Central memory CD8-positive, alpha-beta T cell (primary cell): ENCODE measurements at regions not wholly inside any gene's neighbourhood (a gene's known extent, or its start where the extent isn't known, plus 50 kb on each side); places are given as distances from the start of the nearest gene placed in this dataset.
A peak's percentile ranks its signal among the peaks of the same experiment; 100 is the strongest.

Source experiments
- ATAC-seq: fragments of 150-1000 bp; cut with Tn5 transposase; replicated peaks from 2 replicates; pipeline ENCODE4 v1.10.0; 2022; ENCODE audit warnings: mild to moderate bottlenecking, moderate FRiP score, moderate number of reproducible peaks; ENCODE audit not compliant: poor library complexity, severe bottlenecking; ENCODE audit errors: extremely low read depth
- DNase-seq, 2 donors: peaks; one replicate each; pipeline ENCODE4 v3.0.0; 2021; ENCODE audit warnings: low spot score in 2 of 2
- H3K27ac Mint-ChIP-seq: one replicate; pipeline ENCODE4 v1.8.0; 2022; ENCODE audit warnings: low read depth, mild to moderate bottlenecking, moderate library complexity, mixed read lengths
- H3K27me3 Mint-ChIP-seq: one replicate; pipeline ENCODE4 v1.8.0; 2022; ENCODE audit warnings: mixed read lengths
- H3K36me3 Mint-ChIP-seq: one replicate; pipeline ENCODE4 v1.8.0; 2022; ENCODE audit warnings: mild to moderate bottlenecking, moderate library complexity, mixed read lengths; ENCODE audit not compliant: insufficient read depth
- H3K4me1 Mint-ChIP-seq: one replicate; pipeline ENCODE4 v1.8.0; 2022; ENCODE audit warnings: mixed read lengths
- H3K4me3 Mint-ChIP-seq: one replicate; pipeline ENCODE4 v1.8.0; 2022; ENCODE audit warnings: mild to moderate bottlenecking, moderate library complexity, mixed read lengths
- H3K9me3 Mint-ChIP-seq: one replicate; pipeline ENCODE4 v1.8.0; 2022; ENCODE audit warnings: mixed read lengths

GRCh38 chrY:14139521-14139920 lies 83.5 kb downstream of the VCY1B start:
- Mint-ChIP-seq H3K9me3 (no peaks in the 10 kb centered on the region), H3K36me3 (no peaks in the 10 kb centered on the region), H3K4me3 (no peak overlapping the region), H3K27me3 (peaks cover 12% of the 10 kb centered on the region), H3K4me1 (peaks cover 4% of the 10 kb centered on the region), H3K27ac (no peak overlapping the region)
- DNase-seq: no peak
- no peak for ATAC-seq

DNA sequence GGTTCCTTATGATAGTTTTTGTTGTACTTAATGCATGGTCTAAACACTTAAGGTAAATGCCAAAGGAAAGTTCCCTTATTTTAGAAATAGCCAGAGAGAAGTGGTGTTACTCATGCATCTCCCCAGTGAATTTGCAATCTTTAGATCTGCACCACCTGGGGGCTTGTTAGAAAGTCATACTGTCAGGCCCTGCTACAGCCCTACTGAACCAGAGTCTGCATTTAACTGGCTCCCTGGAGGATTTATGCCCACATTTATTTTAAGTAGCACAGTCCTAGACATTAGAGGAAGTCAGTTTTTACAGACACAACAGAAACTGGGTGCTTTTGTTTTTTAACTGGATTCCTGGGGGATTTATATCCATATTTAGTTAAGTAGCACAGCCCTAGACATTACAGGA lies 89.6 kb downstream of the VCY1B start:
- no peak for DNase-seq
- Mint-ChIP-seq H3K4me1 (peaks cover 4% of the 10 kb centered on the region), H3K27ac (no peak overlapping the region), H3K36me3 (no peaks in the 10 kb centered on the region), H3K27me3 (peaks cover 16% of the 10 kb centered on the region), H3K9me3 (no peaks in the 10 kb centered on the region), H3K4me3 (no peak overlapping the region)
- ATAC-seq: no peak

DNA sequence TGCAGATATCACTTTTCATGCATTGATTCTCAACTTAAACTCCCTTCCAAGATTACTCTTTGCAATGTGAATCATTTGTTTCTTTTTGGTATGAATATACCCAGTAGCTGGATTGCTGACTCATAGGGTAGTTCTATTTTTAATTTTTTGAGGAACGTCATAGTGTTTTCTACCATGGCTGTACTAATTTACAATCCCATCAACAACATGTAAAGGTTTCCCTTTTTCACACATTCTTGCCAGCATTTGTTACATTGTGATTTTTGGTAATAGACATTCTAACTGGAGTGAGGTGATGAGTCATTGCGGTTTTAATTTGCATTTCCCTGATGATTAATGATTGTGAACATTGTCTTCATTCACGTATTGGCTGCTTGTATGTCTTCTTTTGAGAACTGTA lies 126.7 kb downstream of the VCY1B start:
- Mint-ChIP-seq H3K4me1 (peaks cover 12% of the 10 kb centered on the region), H3K9me3 (no peaks in the 10 kb centered on the region), H3K4me3 (no peak overlapping the region), H3K27me3 (peaks cover 11% of the 10 kb centered on the region), H3K36me3 (no peaks in the 10 kb centered on the region), H3K27ac (no peak overlapping the region)
- DNase-seq: no peak
- no peak for ATAC-seq

DNA sequence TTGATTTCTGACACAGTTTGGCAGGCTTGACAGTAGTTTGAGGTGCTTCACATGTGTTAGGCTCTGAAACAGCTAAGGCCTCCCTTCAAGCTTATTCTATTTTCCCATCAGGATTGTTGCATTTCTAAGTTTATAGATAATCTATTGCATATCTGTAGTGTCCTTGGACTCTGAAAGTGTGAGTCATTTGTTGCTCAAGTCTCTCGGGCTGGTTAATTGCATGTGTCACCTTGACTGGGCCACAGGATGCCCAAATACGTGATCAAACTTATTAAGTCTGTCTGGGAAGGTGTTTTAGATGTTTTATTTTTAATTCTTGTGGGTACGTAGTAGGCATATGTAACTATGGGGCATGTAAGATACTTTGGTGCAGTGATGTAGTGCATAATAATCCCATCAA lies 166.0 kb downstream of the VCY1B start:
- Mint-ChIP-seq H3K27me3 (peaks cover 12% of the 10 kb centered on the region), H3K9me3 (no peaks in the 10 kb centered on the region), H3K36me3 (no peaks in the 10 kb centered on the region), H3K4me1 (no peaks in the 10 kb centered on the region), H3K4me3 (no peak overlapping the region), H3K27ac (no peak overlapping the region)
- ATAC-seq: no peak
- no peak for DNase-seq

GRCh38 chrY:14231703-14232102 lies 175.7 kb downstream of the VCY1B start:
- Mint-ChIP-seq H3K36me3 (no peaks in the 10 kb centered on the region), H3K4me3 (no peak overlapping the region), H3K27me3 (peaks cover 72% of the 10 kb centered on the region), H3K27ac (no peak overlapping the region), H3K9me3 (peaks cover 23% of the 10 kb centered on the region), H3K4me1 (no peaks in the 10 kb centered on the region)
- DNase-seq: no peak
- ATAC-seq: no peak

- peaks cover 28% of the 10 kb centered on the region for H3K9me3 Mint-ChIP-seq
- DNase-seq (no peak), ATAC-seq (no peak)
- H3K4me3 Mint-ChIP-seq: no peak overlapping the region
- no peaks in the 10 kb centered on the region for H3K4me1 Mint-ChIP-seq
- no peak overlapping the region for H3K27ac Mint-ChIP-seq
- peaks cover 68% of the 10 kb centered on the region for H3K27me3 Mint-ChIP-seq
- no peaks in the 10 kb centered on the region for H3K36me3 Mint-ChIP-seq
These were observed 179.0 kb downstream of the VCY1B start for GRCh38 chrY:14235070-14235469.

- peak overlapping the region; percentile 6 for H3K27ac Mint-ChIP-seq
- no peak overlapping the region for H3K4me3 Mint-ChIP-seq
- H3K36me3 Mint-ChIP-seq: no peaks in the 10 kb centered on the region
- no peak for ATAC-seq
- H3K9me3 Mint-ChIP-seq: peaks cover 10% of the 10 kb centered on the region
- no peaks in the 10 kb centered on the region for H3K4me1 Mint-ChIP-seq
- no peak for DNase-seq
- peaks cover 47% of the 10 kb centered on the region for H3K27me3 Mint-ChIP-seq
These were observed 182.2 kb downstream of the VCY1B start for GRCh38 chrY:14238277-14238676.

DNA sequence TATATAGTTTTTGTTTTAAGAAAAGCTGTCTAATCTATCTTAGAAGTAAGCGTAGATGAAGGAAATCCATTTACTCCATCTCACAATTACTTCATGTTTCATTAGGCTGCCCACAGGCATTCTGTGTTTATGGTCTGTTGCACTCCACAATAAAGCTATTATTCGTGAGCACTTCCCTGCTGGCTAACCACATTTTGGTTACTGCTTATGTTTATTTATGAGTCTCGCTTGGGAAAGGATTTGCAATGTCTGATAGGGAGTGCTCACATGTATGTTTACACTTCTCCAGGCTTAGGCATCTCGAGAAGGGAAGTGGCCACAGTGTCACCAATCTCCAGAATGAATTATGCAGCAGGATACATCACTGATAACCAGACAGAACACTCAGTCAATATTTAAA lies 190.9 kb downstream of the VCY1B start:
- ATAC-seq: no peak
- peaks cover 1% of the 10 kb centered on the region for H3K36me3 Mint-ChIP-seq
- peaks cover 15% of the 10 kb centered on the region for H3K4me1 Mint-ChIP-seq
- no peaks in the 10 kb centered on the region for H3K9me3 Mint-ChIP-seq
- H3K27ac Mint-ChIP-seq: no peak overlapping the region
- no peak for DNase-seq
- H3K4me3 Mint-ChIP-seq: no peak overlapping the region
- no peaks in the 10 kb centered on the region for H3K27me3 Mint-ChIP-seq

DNA sequence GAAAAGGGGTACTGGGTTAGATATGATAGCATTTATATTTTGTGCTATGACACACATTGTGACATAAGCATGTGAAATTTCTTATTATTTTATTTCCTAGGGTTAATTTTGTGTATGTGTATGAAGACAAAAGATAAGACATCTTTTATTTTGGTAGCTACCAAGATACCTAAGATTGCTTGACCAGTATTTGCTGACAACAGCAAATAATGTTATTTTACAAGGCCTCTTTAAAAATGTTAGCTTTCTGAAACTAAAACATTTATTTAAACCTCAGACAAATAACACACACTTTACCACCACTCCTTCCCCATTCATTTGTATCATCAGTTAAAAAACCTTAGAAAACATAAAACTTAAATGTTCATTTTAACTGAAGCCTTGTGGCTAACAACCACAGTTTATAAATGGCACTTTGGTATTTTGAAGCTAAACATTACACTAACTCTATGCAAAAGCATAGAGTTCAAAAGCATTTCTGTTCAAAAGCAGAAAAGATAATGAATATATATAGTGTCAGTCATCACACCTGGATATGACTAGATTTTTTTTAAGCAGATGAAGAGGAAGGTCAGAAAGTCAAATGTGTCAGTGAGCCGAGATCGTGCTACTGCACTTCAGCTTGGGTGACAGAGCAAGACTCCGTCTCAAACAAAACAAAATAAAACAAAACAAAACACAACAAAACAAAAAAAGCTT lies 193.0 kb downstream of the VCY1B start:
- peaks cover 15% of the 10 kb centered on the region for H3K4me1 Mint-ChIP-seq
- no peak overlapping the region for H3K4me3 Mint-ChIP-seq
- H3K36me3 Mint-ChIP-seq: peaks cover 1% of the 10 kb centered on the region
- DNase-seq: no peak
- H3K9me3 Mint-ChIP-seq: no peaks in the 10 kb centered on the region
- no peaks in the 10 kb centered on the region for H3K27me3 Mint-ChIP-seq
- H3K27ac Mint-ChIP-seq: peak overlapping the region; percentile 69
- ATAC-seq: peak; percentile 78

GRCh38 chrY:14255965-14256816 lies 200.2 kb downstream of the VCY1B start:
- Mint-ChIP-seq H3K4me1 (peaks cover 24% of the 10 kb centered on the region), H3K36me3 (peaks cover 1% of the 10 kb centered on the region), H3K9me3 (no peaks in the 10 kb centered on the region), H3K4me3 (peak overlapping the region; percentile 68), H3K27ac (peak overlapping the region; percentile 89), H3K27me3 (no peaks in the 10 kb centered on the region)
- DNase-seq: no peak
- peak; percentile 80 for ATAC-seq

- H3K36me3 Mint-ChIP-seq: no peaks in the 10 kb centered on the region
- H3K27me3 Mint-ChIP-seq: no peaks in the 10 kb centered on the region
- no peaks in the 10 kb centered on the region for H3K9me3 Mint-ChIP-seq
- ATAC-seq: peak; percentile 40
- peak overlapping the region; percentile 89 for H3K27ac Mint-ChIP-seq
- peak overlapping the region; percentile 68 for H3K4me3 Mint-ChIP-seq
- H3K4me1 Mint-ChIP-seq: peaks cover 24% of the 10 kb centered on the region
- no peak for DNase-seq
These were observed 200.8 kb downstream of the VCY1B start for GRCh38 chrY:14256817-14257168.

- Mint-ChIP-seq H3K27me3 (peaks cover 33% of the 10 kb centered on the region), H3K27ac (no peak overlapping the region), H3K4me1 (no peaks in the 10 kb centered on the region), H3K36me3 (peaks cover 3% of the 10 kb centered on the region), H3K4me3 (no peak overlapping the region), H3K9me3 (no peaks in the 10 kb centered on the region)
- ATAC-seq (no peak), DNase-seq (no peak)
These were observed 221.0 kb downstream of the VCY1B start for GRCh38 chrY:14277029-14277428.
